OCI-LY1 (cell line): ENCODE measurements at regions not wholly inside any gene's neighbourhood (a gene's known extent, or its start where the extent isn't known, plus 50 kb on each side); places are given as distances from the start of the nearest gene placed in this dataset.

Experiments used
- EZH2 ChIP-seq: fragments of 200-600 bp; sonication (generic), shearing (Covaris generic); IDR thresholded peaks from 2 replicates; pipeline ENCODE4 v1.8.0; 2017; ENCODE audit warnings: borderline replicate concordance, mixed run types, mild to moderate bottlenecking, antibody characterized with exemption, low read length, moderate library complexity, mixed read lengths
- TF ChIP-seq, protein P1 (sequence below): fragments of 200-600 bp; sonication (generic), shearing (Covaris generic); IDR thresholded peaks from 2 replicates; pipeline ENCODE4 v1.5.1; 2017; ENCODE audit warnings: mild to moderate bottlenecking, antibody characterized with exemption, low read length, moderate library complexity, mixed read lengths

DNA sequence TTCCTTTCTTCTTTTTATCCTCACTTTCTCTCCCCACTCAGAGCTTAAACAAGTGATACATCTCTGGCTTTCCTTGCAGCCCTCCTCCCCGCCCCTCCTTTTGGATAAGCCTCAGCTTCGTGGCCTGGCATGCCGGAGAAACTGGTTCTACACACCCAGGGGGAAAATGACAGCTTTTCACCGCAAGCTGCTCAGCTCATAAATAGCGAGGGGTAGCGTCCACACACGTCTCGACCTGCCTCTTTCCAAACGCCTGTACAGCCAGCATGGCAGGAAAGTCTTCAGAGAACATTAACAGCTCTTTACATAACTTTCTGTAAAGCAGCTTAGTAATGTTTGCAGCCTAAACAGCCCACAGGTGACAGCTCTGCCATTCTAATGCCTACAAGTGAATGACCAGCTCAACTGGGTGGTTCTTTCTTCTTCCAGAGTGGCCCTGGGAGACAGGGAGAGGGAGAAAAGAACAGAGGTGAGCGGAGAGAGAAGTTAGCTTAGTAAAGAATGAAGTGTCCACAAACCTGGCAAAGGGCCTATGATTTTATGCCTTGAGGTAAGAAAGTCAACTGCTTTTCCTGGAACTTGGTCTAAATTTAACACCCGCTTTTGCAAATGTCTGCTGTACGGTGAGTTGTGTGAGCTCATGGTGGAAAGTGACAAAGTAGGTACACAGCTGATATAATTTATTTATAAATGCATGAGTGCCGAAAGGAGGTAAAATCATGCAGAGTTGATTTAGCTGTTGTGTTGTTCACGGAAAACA is 251.5 kb downstream of the TFAP2A start:
- TF ChIP-seq, protein P1, sequence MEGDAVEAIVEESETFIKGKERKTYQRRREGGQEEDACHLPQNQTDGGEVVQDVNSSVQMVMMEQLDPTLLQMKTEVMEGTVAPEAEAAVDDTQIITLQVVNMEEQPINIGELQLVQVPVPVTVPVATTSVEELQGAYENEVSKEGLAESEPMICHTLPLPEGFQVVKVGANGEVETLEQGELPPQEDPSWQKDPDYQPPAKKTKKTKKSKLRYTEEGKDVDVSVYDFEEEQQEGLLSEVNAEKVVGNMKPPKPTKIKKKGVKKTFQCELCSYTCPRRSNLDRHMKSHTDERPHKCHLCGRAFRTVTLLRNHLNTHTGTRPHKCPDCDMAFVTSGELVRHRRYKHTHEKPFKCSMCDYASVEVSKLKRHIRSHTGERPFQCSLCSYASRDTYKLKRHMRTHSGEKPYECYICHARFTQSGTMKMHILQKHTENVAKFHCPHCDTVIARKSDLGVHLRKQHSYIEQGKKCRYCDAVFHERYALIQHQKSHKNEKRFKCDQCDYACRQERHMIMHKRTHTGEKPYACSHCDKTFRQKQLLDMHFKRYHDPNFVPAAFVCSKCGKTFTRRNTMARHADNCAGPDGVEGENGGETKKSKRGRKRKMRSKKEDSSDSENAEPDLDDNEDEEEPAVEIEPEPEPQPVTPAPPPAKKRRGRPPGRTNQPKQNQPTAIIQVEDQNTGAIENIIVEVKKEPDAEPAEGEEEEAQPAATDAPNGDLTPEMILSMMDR = no peak
- no peak for TF ChIP-seq EZH2
